ENCODE measurements at regions not wholly inside any gene's neighbourhood (a gene's known extent, or its start where the extent isn't known, plus 50 kb on each side); places are given as distances from the start of the nearest gene placed in this dataset.

DNA sequence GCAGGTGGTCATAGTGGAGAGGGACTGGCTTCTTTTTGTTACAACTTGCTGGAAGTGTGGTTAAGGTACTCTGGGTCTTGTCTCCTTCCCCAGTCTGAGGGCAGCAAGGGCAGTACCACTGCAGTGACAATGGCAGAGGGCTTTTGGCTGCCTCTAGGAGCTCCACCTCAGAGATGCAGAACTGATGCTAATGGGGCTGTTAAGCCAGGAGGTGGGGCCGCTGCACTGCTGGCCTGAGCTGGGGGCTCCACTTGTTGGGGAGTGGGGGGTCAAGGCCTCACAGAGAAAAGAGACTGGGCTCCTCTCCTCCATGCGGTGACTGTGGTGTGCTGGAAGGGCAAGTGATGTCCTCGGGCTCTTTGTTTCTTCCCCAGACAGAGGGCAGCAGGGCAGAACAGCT lies 135.7 kb downstream of the DSEL start:
- Histone ChIP-seq H3K4me2 (no peak overlapping the region), H3K27me3 (ENCODE audit: insufficient read depth, low read depth) (no peaks in the 10 kb centered on the region), H3K9ac (no peak overlapping the region), H3K4me3 (IDR thresholded peaks at IDR 0.05; ENCODE audit: insufficient read depth, low read depth, low read length) (no peak overlapping the region), H3K36me3 (ENCODE audit: insufficient read depth) (no peaks in the 10 kb centered on the region), H4K20me1 (ENCODE audit: insufficient read depth) (no peaks in the 10 kb centered on the region), H3K4me1 (ENCODE audit: low read depth, poor library complexity, severe bottlenecking) (no peaks in the 10 kb centered on the region), H3K79me2 (ENCODE audit: insufficient read depth, low read depth) (no peaks in the 10 kb centered on the region), H2AFZ (ENCODE audit: low read depth) (no peak overlapping the region), H3K27ac (no peak overlapping the region)
- TF ChIP-seq, protein P1, sequence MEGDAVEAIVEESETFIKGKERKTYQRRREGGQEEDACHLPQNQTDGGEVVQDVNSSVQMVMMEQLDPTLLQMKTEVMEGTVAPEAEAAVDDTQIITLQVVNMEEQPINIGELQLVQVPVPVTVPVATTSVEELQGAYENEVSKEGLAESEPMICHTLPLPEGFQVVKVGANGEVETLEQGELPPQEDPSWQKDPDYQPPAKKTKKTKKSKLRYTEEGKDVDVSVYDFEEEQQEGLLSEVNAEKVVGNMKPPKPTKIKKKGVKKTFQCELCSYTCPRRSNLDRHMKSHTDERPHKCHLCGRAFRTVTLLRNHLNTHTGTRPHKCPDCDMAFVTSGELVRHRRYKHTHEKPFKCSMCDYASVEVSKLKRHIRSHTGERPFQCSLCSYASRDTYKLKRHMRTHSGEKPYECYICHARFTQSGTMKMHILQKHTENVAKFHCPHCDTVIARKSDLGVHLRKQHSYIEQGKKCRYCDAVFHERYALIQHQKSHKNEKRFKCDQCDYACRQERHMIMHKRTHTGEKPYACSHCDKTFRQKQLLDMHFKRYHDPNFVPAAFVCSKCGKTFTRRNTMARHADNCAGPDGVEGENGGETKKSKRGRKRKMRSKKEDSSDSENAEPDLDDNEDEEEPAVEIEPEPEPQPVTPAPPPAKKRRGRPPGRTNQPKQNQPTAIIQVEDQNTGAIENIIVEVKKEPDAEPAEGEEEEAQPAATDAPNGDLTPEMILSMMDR (conservative IDR thresholded peaks at IDR 0.05; ENCODE audit: low read depth, low read length) = no peak

DNA sequence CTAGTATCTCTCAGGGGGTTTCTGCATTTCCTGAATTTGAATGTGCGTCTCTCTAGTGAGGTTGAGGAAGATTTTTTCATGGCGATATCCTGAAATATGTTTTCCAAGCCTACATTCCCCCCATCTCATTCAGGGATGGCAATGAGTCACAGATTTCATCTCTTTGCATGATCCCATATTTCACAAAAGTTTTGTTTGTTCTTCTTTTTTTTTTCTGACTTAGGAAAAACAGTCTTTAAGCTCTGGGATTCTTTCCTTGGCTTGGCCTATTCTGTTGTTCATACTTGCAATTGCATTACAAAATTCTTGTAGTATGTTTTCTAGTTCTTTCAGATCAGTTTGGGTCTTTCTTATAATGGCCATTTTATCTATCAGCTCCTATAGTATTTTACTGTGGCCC lies 136.5 kb downstream of the DSEL start:
- Histone ChIP-seq H2AFZ (ENCODE audit: low read depth) (no peak overlapping the region), H3K9ac (no peak overlapping the region), H3K27me3 (ENCODE audit: insufficient read depth, low read depth) (no peaks in the 10 kb centered on the region), H3K79me2 (ENCODE audit: insufficient read depth, low read depth) (no peaks in the 10 kb centered on the region), H3K4me1 (ENCODE audit: low read depth, poor library complexity, severe bottlenecking) (no peaks in the 10 kb centered on the region), H3K4me2 (no peak overlapping the region), H3K36me3 (ENCODE audit: insufficient read depth) (no peaks in the 10 kb centered on the region), H3K27ac (no peak overlapping the region), H4K20me1 (ENCODE audit: insufficient read depth) (no peaks in the 10 kb centered on the region), H3K4me3 (IDR thresholded peaks at IDR 0.05; ENCODE audit: insufficient read depth, low read depth, low read length) (no peak overlapping the region)
- TF ChIP-seq, protein P1 (conservative IDR thresholded peaks at IDR 0.05; ENCODE audit: low read depth, low read length) = no peak

DNA sequence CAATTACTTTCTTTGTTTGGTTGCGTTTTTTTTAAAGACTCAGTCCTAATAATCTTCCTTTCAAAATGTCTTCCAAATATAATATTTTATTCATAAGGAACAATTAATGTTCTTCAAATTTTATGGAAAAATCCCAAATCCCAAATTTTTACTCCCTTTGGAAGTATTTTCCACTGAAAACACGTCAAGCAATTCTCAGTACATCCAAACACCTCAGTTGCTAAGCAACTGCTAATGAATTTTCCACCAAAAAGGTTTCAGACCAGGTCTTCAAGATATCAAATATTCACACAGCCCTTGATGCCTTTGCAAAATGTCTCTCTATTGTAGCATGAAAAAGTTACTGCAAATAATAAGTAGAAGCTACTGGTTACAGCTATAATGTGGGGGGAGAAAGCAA lies 140.1 kb downstream of the DSEL start:
- H3K79me2 ChIP-seq (ENCODE audit: insufficient read depth, low read depth) = no peaks in the 10 kb centered on the region
- no peaks in the 10 kb centered on the region for H3K4me1 ChIP-seq (ENCODE audit: low read depth, poor library complexity, severe bottlenecking)
- no peak overlapping the region for H2AFZ ChIP-seq (ENCODE audit: low read depth)
- H4K20me1 ChIP-seq (ENCODE audit: insufficient read depth) = no peaks in the 10 kb centered on the region
- no peaks in the 10 kb centered on the region for H3K36me3 ChIP-seq (ENCODE audit: insufficient read depth)
- no peak overlapping the region for H3K27ac ChIP-seq
- no peak overlapping the region for H3K9ac ChIP-seq
- TF ChIP-seq, protein P1 (conservative IDR thresholded peaks at IDR 0.05; ENCODE audit: low read depth, low read length) = no peak
- H3K4me3 ChIP-seq (IDR thresholded peaks at IDR 0.05; ENCODE audit: insufficient read depth, low read depth, low read length) = no peak overlapping the region
- no peaks in the 10 kb centered on the region for H3K27me3 ChIP-seq (ENCODE audit: insufficient read depth, low read depth)
- no peak overlapping the region for H3K4me2 ChIP-seq

DNA sequence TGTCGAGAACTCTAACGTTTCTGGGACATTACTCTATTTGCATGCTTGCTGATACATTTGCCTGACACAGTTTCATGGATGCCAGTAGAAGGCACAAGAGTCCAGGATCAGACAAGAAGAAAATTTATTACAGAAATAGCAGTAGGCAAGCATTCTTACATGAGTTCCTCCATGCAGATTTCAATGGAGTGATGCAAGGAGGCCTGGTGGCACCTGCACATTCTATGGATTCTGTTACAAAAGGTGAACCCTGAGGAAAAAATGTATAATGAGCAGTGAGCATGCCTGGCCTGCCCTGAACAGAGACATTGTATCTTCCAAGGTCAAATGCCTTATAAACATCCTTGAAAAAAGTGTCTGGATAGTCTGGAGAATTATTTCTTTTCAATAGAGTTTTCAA lies 142.9 kb downstream of the DSEL start:
- H3K4me1 ChIP-seq (ENCODE audit: low read depth, poor library complexity, severe bottlenecking) = no peaks in the 10 kb centered on the region
- TF ChIP-seq, protein P1 (conservative IDR thresholded peaks at IDR 0.05; ENCODE audit: low read depth, low read length) = no peak

More for the DNA sequence above, 142.9 kb downstream of the DSEL start:
- no peak overlapping the region for H3K9ac ChIP-seq
- H2AFZ ChIP-seq (ENCODE audit: low read depth) = no peak overlapping the region
- no peak overlapping the region for H3K4me2 ChIP-seq
- H3K27ac ChIP-seq = no peak overlapping the region
- no peaks in the 10 kb centered on the region for H3K36me3 ChIP-seq (ENCODE audit: insufficient read depth)
- H4K20me1 ChIP-seq (ENCODE audit: insufficient read depth) = no peaks in the 10 kb centered on the region
- no peaks in the 10 kb centered on the region for H3K79me2 ChIP-seq (ENCODE audit: insufficient read depth, low read depth)
- no peaks in the 10 kb centered on the region for H3K27me3 ChIP-seq (ENCODE audit: insufficient read depth, low read depth)
- H3K4me3 ChIP-seq (IDR thresholded peaks at IDR 0.05; ENCODE audit: insufficient read depth, low read depth, low read length) = no peak overlapping the region
